Suprapubic skin (tissue), 3 donors: ENCODE measurements at regions not wholly inside any gene's neighbourhood (a gene's known extent, or its start where the extent isn't known, plus 50 kb on each side); places are given as distances from the start of the nearest gene placed in this dataset.

Source experiments
- EP300 ChIP-seq: sonication (generic); formaldehyde crosslinking; IDR thresholded peaks from one replicate; pipeline ENCODE4 v1.6.1; 2017; ENCODE audit warnings: antibody characterized with exemption
- POLR2A ChIP-seq, 2 donors: fragments of 450-650 bp; IDR thresholded peaks; one replicate each; pipeline ENCODE4 v1.6.1; 2017; ENCODE audit warnings: antibody characterized with exemption in 2 of 2, mild to moderate bottlenecking in 2 of 2, moderate library complexity in 2 of 2
- TF ChIP-seq, protein P1 (sequence below), 2 donors: fragments of 200-600 bp in 1 of 2; fragments of 450-650 bp in 1 of 2; sonication (generic) in 1 of 2; IDR thresholded peaks; one replicate each; pipeline ENCODE4 v1.5.1; 2016 to 2019; ENCODE audit warnings: antibody characterized with exemption in 2 of 2, mild to moderate bottlenecking in 1 of 2, moderate library complexity in 1 of 2

- TF ChIP-seq POLR2A (IDR thresholded peaks at IDR 0.05) (no peak), EP300 (no peak)
- TF ChIP-seq, protein P1, sequence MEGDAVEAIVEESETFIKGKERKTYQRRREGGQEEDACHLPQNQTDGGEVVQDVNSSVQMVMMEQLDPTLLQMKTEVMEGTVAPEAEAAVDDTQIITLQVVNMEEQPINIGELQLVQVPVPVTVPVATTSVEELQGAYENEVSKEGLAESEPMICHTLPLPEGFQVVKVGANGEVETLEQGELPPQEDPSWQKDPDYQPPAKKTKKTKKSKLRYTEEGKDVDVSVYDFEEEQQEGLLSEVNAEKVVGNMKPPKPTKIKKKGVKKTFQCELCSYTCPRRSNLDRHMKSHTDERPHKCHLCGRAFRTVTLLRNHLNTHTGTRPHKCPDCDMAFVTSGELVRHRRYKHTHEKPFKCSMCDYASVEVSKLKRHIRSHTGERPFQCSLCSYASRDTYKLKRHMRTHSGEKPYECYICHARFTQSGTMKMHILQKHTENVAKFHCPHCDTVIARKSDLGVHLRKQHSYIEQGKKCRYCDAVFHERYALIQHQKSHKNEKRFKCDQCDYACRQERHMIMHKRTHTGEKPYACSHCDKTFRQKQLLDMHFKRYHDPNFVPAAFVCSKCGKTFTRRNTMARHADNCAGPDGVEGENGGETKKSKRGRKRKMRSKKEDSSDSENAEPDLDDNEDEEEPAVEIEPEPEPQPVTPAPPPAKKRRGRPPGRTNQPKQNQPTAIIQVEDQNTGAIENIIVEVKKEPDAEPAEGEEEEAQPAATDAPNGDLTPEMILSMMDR (IDR thresholded peaks at IDR 0.05), result no peak
Measured at GRCh38 chr5:114255260-114255659, 106.6 kb upstream of the KCNN2 start.
